ENCODE measurements at regions not wholly inside any gene's neighbourhood (a gene's known extent, or its start where the extent isn't known, plus 50 kb on each side); places are given as distances from the start of the nearest gene placed in this dataset.
"Not testable (repeated sequence)": the region's sequence is repeated elsewhere in the genome, so short reads cannot be mapped to it uniquely, and the experiment has no call there.

- DNase-seq (ENCODE audit: low read depth) = no peak
- H3K4me3 ChIP-seq (ENCODE audit: low read depth, low read length) = peak overlapping the region; percentile 5
- TF ChIP-seq CTCF (conservative IDR thresholded peaks at IDR 0.05; ENCODE audit: low read depth, low read length) = no peak
Observed at GRCh38 chr15:34496207-34496995, 58.8 kb upstream of the GOLGA8A start.

GRCh38 chr15:34495707-34496106 lies 58.1 kb upstream of the GOLGA8A start:
- not testable (repeated sequence) for DNase-seq (ENCODE audit: low read depth)

GRCh38 chr15:34494084-34494399 lies 56.4 kb upstream of the GOLGA8A start:
- H3K4me3 ChIP-seq (ENCODE audit: low read depth, low read length) = no peak overlapping the region
- no peak for TF ChIP-seq CTCF (conservative IDR thresholded peaks at IDR 0.05; ENCODE audit: low read depth, low read length)
- DNase-seq (ENCODE audit: low read depth) = no peak

More at GRCh38 chr15:34495707-34496106, 58.1 kb upstream of the GOLGA8A start:
- not testable (repeated sequence) for H3K4me3 ChIP-seq (ENCODE audit: low read depth, low read length)

- no peak for TF ChIP-seq CTCF (conservative IDR thresholded peaks at IDR 0.05; ENCODE audit: low read depth, low read length)
- no peak overlapping the region for H3K4me3 ChIP-seq (ENCODE audit: low read depth, low read length)
- DNase-seq (ENCODE audit: low read depth) = no peak
Observed at GRCh38 chr15:34493001-34493400, 55.4 kb upstream of the GOLGA8A start.

GRCh38 chr15:34491488-34491887 lies 53.9 kb upstream of the GOLGA8A start:
- H3K4me3 ChIP-seq (ENCODE audit: low read depth, low read length); DNase-seq (ENCODE audit: low read depth): not testable (repeated sequence)

GRCh38 chr15:34490417-34491193 lies 53.0 kb upstream of the GOLGA8A start:
- no peak overlapping the region for H3K4me3 ChIP-seq (ENCODE audit: low read depth, low read length)
- no peak for DNase-seq (ENCODE audit: low read depth)
- no peak for TF ChIP-seq CTCF (conservative IDR thresholded peaks at IDR 0.05; ENCODE audit: low read depth, low read length)

- not testable (repeated sequence) for DNase-seq (ENCODE audit: low read depth)
Observed at GRCh38 chr15:34488973-34489959, 51.7 kb upstream of the GOLGA8A start.

More at GRCh38 chr15:34488973-34489959, 51.7 kb upstream of the GOLGA8A start:
- not testable (repeated sequence) for H3K4me3 ChIP-seq (ENCODE audit: low read depth, low read length)

Data from epithelial cell of proximal tubule (primary cell).